ENCODE measurements at regions not wholly inside any gene's neighbourhood (a gene's known extent, or its start where the extent isn't known, plus 50 kb on each side); places are given as distances from the start of the nearest gene placed in this dataset.

- no peak for DNase-seq (ENCODE audit: low spot score)
- TF ChIP-seq ZNF331 (CRISPR knock-in tag; IDR thresholded peaks at IDR 0.05; ENCODE audit: low read depth) (no peak), ZNF462 (CRISPR knock-in tag; IDR thresholded peaks at IDR 0.05) (no peak), CREB1 (CRISPR knock-in tag; IDR thresholded peaks at IDR 0.05; ENCODE audit: low read depth) (no peak), POLR2AphosphoS5 (IDR thresholded peaks at IDR 0.05; ENCODE audit: low read depth) (no peak), STAT1 (IDR thresholded peaks at IDR 0.05; ENCODE audit: unreplicated experiment) (no peak), REST (IDR thresholded peaks at IDR 0.05; ENCODE audit: unreplicated experiment) (no peak)
- TF ChIP-seq, protein P1, sequence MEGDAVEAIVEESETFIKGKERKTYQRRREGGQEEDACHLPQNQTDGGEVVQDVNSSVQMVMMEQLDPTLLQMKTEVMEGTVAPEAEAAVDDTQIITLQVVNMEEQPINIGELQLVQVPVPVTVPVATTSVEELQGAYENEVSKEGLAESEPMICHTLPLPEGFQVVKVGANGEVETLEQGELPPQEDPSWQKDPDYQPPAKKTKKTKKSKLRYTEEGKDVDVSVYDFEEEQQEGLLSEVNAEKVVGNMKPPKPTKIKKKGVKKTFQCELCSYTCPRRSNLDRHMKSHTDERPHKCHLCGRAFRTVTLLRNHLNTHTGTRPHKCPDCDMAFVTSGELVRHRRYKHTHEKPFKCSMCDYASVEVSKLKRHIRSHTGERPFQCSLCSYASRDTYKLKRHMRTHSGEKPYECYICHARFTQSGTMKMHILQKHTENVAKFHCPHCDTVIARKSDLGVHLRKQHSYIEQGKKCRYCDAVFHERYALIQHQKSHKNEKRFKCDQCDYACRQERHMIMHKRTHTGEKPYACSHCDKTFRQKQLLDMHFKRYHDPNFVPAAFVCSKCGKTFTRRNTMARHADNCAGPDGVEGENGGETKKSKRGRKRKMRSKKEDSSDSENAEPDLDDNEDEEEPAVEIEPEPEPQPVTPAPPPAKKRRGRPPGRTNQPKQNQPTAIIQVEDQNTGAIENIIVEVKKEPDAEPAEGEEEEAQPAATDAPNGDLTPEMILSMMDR (conservative IDR thresholded peaks at IDR 0.05; ENCODE audit: low read depth in 2 of 2), result no peak
- TF ChIP-seq, protein P2, sequence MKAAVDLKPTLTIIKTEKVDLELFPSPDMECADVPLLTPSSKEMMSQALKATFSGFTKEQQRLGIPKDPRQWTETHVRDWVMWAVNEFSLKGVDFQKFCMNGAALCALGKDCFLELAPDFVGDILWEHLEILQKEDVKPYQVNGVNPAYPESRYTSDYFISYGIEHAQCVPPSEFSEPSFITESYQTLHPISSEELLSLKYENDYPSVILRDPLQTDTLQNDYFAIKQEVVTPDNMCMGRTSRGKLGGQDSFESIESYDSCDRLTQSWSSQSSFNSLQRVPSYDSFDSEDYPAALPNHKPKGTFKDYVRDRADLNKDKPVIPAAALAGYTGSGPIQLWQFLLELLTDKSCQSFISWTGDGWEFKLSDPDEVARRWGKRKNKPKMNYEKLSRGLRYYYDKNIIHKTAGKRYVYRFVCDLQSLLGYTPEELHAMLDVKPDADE (IDR thresholded peaks at IDR 0.05), result no peak
- Histone ChIP-seq H3K36me3 (ENCODE audit: insufficient read depth) (no peaks in the 10 kb centered on the region), H3K79me2 (replicated peaks; ENCODE audit: insufficient read depth) (no peaks in the 10 kb centered on the region), H3K27ac (ENCODE audit: low read depth) (no peak overlapping the region), H3K4me3 (no peak overlapping the region), H3K4me1 (ENCODE audit: insufficient read depth) (no peaks in the 10 kb centered on the region), H3K4me2 (no peak overlapping the region), H2AFZ (no peak overlapping the region; the same call in 1 of the 2 replicates), H3K27me3 (ENCODE audit: insufficient read depth) (no peaks in the 10 kb centered on the region), H3K9me2 (ENCODE audit: insufficient read depth) (0 out of 2 replicates have a peak, but pooled peaks cover 15% of the 10 kb centered on the region), H3F3A (replicated peaks; ENCODE audit: low read depth) (no peaks in the 10 kb centered on the region), H4K20me1 (replicated peaks; ENCODE audit: insufficient read depth) (no peaks in the 10 kb centered on the region)
- Mint-ChIP-seq H3K27me3 (ENCODE audit: insufficient read depth, low read depth, poor library complexity) (no peaks in the 10 kb centered on the region), H3K4me1 (no peaks in the 10 kb centered on the region), H3K4me3 (no peak overlapping the region), H3K9me3 (peaks cover under 1% of the 10 kb centered on the region; the same call in 1 of the 3 replicates), H3K27ac (no peak overlapping the region), H3K36me3 (ENCODE audit: low read depth) (no peaks in the 10 kb centered on the region)
- ATAC-seq, result no peak
These were observed 157.5 kb downstream of the ADRA2A start for GRCh38 chr10:111234234-111234913.
